GM19351 (cell line): ENCODE measurements at regions not wholly inside any gene's neighbourhood (a gene's known extent, or its start where the extent isn't known, plus 50 kb on each side); places are given as distances from the start of the nearest gene placed in this dataset.
A peak's percentile ranks its signal among the peaks of the same experiment; 100 is the strongest.
"Not testable (repeated sequence)": the region's sequence is repeated elsewhere in the genome, so short reads cannot be mapped to it uniquely, and the experiment has no call there.

Experiments
- ATAC-seq: cut with Tn5 transposase; IDR thresholded peaks from one replicate; pipeline ENCODE4 v1.9.1; 2021; ENCODE audit warnings: mild to moderate bottlenecking, moderate library complexity; ENCODE audit not compliant: unreplicated experiment

- peak; percentile 95 for ATAC-seq
Observed at GRCh38 chr1:104636581-104636980, 886.9 kb downstream of the AMY1C start.

- ATAC-seq: no peak
Observed at GRCh38 chr1:104646233-104646632, 896.5 kb downstream of the AMY1C start.

DNA sequence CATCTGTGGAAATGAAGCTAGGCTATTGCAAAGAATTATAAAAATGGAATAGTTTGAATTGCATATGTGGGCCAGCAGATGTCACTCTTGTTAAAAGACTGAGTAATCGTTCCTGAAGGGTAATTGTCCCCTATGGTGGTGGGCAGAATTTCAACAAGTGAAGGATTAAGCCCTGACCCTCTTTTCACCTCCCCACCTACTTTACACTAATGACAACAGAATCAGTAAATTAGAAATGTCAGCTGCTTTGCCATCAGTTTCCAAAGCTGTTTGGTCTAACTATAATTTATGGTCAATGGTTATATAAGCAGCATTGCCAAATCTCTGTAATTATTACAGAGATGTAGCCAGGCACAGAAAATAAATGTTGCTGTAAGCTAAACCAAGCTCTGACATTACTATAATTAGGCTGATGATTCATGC lies 898.6 kb downstream of the AMY1C start:
- ATAC-seq: peak; percentile 87

- not testable (repeated sequence) for ATAC-seq
Observed at GRCh38 chr1:104664374-104664773, 914.7 kb downstream of the AMY1C start.

GRCh38 chr1:104665300-104665699 lies 915.6 kb downstream of the AMY1C start:
- no peak for ATAC-seq

GRCh38 chr1:104671684-104672353 lies 922.1 kb downstream of the AMY1C start:
- ATAC-seq: no peak

GRCh38 chr1:104699433-104699832 lies 949.7 kb downstream of the AMY1C start:
- ATAC-seq: no peak

DNA sequence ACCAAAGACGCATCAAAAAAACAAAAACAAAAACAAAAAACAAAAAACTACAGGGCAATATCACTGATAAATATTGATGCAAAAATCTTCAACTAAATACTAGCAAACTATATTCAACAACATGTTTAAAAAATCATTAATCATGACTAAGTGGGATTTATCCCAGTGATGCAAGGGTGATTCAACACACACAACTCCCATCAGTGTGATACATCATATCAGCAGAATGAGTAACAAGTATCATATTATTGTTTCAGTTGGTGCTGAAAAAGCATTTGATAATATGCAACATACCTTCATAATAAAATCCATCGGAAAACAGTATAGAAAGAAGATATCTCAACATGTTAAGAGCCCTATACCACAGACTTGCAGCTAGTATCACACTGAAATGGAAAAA lies 953.0 kb downstream of the AMY1C start:
- ATAC-seq: no peak

DNA sequence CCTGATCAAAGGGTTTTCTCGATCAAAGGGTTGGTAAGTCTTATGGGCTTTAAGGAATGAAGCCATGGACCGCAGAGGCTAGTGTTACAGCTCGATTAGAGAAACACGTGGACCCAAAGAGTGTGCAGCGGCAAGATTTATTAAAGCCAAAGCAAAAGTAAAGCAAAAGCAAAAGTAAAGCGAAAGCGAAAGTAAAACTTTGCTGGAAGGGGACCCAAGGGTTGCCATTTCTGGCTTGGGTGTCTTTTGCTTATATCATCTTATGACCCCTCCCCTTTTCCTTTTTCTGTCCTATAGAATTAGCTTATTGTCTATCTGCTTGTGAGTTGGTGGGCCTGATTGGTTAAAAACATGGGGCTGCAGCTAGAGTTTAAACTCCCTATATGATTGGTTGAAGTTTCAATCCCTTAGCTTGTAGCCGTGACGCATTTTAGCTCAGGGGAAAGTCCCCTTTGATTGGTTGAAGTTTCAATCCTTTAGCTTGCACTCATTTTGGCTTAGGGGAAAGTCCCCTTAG lies 957.0 kb downstream of the AMY1C start:
- peak; percentile 59 for ATAC-seq

DNA sequence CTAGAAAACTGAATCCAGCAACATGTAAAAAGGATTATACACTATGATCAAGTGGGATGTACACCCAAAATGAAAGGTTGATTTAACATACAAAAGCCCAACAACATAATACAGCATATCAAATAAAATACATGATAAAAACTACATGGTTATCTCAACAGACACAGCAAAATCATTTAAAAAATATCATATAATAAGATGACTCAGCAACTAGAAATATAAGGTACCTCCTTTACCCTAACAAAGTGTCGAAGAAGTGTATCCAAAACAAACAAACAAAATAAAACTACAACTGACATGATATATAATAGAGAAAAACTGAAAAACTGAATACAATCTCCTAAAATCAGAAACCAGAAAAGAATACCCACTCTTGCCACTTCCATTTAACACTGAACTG lies 969.1 kb downstream of the AMY1C start:
- no peak for ATAC-seq

GRCh38 chr1:104720741-104721140 lies 971.0 kb downstream of the AMY1C start:
- ATAC-seq: no peak

DNA sequence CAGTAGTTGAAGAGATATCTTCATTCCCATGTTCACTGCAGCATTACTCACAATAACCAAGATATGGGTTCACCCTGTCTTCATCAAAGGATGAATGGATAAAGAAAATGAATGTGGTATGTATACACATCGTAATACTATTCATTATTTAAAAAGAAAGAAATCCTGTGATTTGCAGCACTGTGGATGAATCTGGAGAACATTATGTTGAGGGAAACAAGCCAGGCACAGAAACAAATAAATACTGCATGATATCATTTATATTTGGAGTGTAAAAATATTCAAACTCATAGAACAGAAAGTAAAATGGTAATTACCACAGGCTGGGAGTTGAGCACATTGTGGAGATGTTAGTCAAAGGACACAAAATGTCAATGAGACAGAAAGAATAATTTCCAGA lies 977.2 kb downstream of the AMY1C start:
- ATAC-seq: no peak

DNA sequence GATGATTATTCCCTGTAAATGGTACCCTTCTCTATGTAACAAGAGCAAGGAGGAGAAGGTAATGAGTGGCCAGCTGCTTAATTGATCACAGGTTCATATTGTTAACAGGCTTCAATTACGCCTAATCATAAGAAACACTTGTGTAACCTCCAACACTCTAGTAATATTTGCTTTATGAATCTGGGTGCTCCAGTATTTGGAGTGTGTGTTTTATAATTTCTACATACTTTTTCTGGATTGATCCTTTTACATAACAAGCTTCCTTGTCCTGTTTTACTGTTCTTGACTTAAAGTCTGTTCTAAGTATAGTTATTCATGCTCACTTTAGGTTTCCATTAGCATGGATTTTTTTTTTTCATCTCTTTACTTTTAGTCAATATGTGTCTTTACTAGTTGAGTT lies 984.2 kb downstream of the AMY1C start:
- no peak for ATAC-seq

DNA sequence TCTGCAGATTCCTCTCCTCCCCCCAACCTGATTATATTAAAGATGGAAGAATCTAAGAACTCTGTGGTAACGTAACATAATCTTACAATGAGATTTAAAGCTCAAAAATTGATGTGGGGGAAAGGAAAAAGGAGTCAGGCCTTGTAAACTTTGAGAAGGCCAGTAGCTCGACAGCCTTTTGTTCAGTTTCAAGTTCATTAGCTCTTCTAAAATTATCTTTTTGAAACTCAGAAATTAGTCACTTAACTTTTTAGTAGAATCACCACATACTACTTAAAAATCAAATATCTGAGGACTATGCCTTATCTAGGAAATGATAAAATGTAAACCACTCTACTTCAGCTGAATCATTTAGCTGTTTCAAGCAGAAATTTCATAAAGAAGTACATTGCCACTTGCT lies 996.2 kb downstream of the AMY1C start:
- no peak for ATAC-seq

GRCh38 chr1:104746994-104747393 lies 997.3 kb downstream of the AMY1C start:
- ATAC-seq: peak; percentile 41

GRCh38 chr1:104760017-104760416 lies 1010.3 kb downstream of the AMY1C start:
- ATAC-seq: peak; percentile 96

DNA sequence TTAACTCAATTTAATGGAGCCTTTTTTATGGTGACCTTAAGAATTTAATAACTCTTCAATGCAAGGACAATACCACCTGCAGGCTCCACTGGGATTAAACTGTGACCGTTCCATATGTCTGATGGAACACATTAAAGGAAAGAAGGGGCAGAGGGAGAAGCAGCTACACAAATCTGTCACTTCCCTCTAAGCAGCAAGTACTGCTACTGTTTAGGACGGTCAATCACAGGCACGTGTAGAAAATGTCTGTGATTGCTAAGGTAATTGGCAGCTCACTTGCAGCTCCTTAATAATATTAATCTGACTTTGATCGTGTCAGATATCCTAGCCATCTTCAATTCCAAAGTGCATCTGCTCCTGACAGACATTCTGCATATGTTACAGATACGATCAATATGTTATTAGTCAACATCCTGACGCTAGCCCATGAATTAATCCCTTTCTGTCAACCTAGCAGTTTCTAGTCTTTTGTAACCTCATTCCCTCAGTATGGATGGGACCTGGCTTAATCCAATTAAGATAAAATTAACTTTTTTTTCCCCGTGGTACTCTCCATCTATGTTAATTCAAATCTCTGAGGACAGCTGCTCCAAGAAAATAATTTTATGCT lies 1012.4 kb downstream of the AMY1C start:
- ATAC-seq: no peak

DNA sequence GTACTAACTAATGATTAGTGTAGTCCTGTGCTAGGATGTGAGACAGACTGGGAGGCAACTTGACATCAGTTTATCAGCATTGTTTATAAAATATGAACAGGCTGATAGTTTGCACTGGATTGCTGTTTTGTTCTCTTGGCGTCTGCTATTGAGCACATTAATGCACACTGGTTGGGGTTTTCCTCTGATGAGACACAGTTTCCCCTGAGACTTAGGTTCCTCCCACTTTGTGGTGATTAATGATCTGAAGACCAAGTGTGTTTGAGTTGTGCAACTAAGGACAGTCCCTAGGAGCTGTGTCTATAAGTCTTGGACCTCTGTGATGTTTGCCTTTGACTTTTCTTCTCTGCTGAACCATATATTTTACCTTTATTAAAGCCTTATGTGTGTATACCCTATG lies 1015.4 kb downstream of the AMY1C start:
- ATAC-seq: peak; percentile 73

DNA sequence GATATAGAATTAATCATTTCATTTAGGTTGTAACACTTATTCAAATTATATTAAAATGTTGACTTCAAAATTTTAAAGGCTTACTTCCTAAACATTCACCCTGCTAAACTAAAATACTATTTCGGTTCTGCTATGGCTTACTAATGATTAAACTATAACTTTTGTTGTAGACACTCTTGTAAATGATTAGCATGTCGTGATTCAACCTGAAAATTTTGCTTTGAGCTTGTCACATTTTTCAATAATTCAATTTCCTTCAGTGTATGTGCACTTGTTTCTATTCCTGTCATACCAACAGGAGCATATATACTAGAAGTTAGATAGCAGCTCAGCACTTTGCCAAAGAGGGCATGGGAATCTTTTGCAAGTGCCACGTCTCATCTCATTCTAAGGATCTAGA lies 1018.8 kb downstream of the AMY1C start:
- ATAC-seq: no peak

DNA sequence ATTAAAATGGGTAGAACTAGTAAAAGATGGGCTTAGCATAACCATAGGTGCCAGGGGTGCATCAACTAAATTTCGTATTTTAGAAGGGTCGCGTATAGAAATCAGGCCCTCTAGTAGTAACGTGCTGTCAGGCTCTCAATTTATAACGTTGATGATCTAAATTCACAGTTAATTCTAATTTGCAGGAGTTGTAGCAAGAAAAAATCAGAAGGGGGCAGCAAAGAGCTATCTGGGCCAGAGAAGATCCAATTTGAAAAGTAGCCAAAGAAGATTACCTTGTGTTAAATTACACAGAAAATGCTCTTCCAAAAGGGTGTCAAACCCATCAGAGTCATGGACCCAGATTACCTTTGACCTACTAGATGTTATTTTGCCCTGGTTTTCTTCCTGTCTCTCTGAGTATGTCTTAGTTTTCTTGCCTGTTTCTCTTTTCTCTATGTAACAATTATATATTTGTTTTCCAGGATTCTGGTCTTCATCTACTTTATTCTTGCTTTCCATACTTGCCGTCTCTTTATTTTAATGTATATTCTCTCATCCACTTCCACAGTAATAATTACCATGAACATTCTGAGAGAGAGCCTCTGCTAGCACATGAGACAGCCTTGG lies 1030.9 kb downstream of the AMY1C start:
- peak; percentile 78 for ATAC-seq

- ATAC-seq: no peak
Observed at GRCh38 chr1:104785575-104786187, 1036.0 kb downstream of the AMY1C start.
